Tibial nerve (tissue), 4 donors: ENCODE measurements at regions not wholly inside any gene's neighbourhood (a gene's known extent, or its start where the extent isn't known, plus 50 kb on each side); places are given as distances from the start of the nearest gene placed in this dataset.

Experiments used
- DNase-seq, 2 donors: peaks; one replicate each; pipeline ENCODE4 v3.0.0-alpha.2; 2019; ENCODE audit warnings: low spot score in 2 of 2
- H3K27ac ChIP-seq, 4 donors: fragments of 200-600 bp; sonication (generic) in 3 of 4; one replicate each; pipeline ENCODE4 v1.5.1; 2017 to 2019; ENCODE audit warnings: mild to moderate bottlenecking in 1 of 4
- H3K27me3 ChIP-seq, 2 donors: fragments of 200-600 bp; sonication (generic) in 1 of 2; one replicate each; pipeline versions ENCODE4 v1.5.1 to v1.6.0; 2017 to 2019
- H3K36me3 ChIP-seq, 3 donors: fragments of 200-600 bp; sonication (generic); one replicate each; pipeline ENCODE4 v1.5.1; 2018 to 2019
- H3K4me1 ChIP-seq, 4 donors: fragments of 200-600 bp; sonication (generic) in 3 of 4; one replicate each; pipeline ENCODE4 v1.5.1; 2017 to 2019
- H3K4me3 ChIP-seq, 4 donors: fragments of 200-600 bp; sonication (generic) in 3 of 4; one replicate each; pipeline ENCODE4 v1.5.1; 2017 to 2019; ENCODE audit warnings: mild to moderate bottlenecking in 1 of 4, moderate library complexity in 1 of 4
- H3K9me3 ChIP-seq, 4 donors: fragments of 200-600 bp; sonication (generic) in 3 of 4; one replicate each; pipeline ENCODE4 v1.5.1; 2017 to 2019
- CTCF ChIP-seq, 5 experiments: fragments of 200-600 bp in 3 of 5; fragments of 450-650 bp in 2 of 5; sonication (generic) in 3 of 5; IDR thresholded peaks; one replicate each; pipeline ENCODE4 v1.5.1; 2016 to 2019; ENCODE audit warnings: antibody characterized with exemption in 5 of 5, mild to moderate bottlenecking in 3 of 5, moderate library complexity in 2 of 5
- EP300 ChIP-seq, 2 donors: sonication (generic); formaldehyde crosslinking; IDR thresholded peaks; one replicate each; pipeline ENCODE4 v1.6.1; 2017; ENCODE audit warnings: antibody characterized with exemption in 2 of 2, mild to moderate bottlenecking in 1 of 2
- POLR2A ChIP-seq, 2 donors: fragments of 450-650 bp; IDR thresholded peaks; one replicate each; pipeline ENCODE4 v1.6.1; 2017; ENCODE audit warnings: antibody characterized with exemption in 2 of 2, mild to moderate bottlenecking in 2 of 2, moderate library complexity in 2 of 2
- WGBS, 2 donors: methylation state at CpG; one replicate each; pipeline ENCODE4 v1.1.5; 2018; 5-methylcytosine and 5-hydroxymethylcytosine counted together

- WGBS, 2 donors: 94 to 100% methylated on average over 2 of the region's 2 CpGs
- Histone ChIP-seq H3K4me3 (no peak overlapping the region), H3K36me3 (no peaks in the 10 kb centered on the region), H3K27ac (no peak overlapping the region), H3K27me3 (no peaks in the 10 kb centered on the region), H3K4me1 (no peaks in the 10 kb centered on the region), H3K9me3 (no peaks in the 10 kb centered on the region)
- no peak for DNase-seq
- TF ChIP-seq EP300 (IDR thresholded peaks at IDR 0.05) (no peak), CTCF (IDR thresholded peaks at IDR 0.05) (no peak), POLR2A (IDR thresholded peaks at IDR 0.05) (no peak)
Observed at GRCh38 chrX:150150780-150151125, 212.4 kb upstream of the MAMLD1 start.

- WGBS, 2 donors: 83 to 100% methylated on average over 4 of the region's 4 CpGs
- DNase-seq: no peak
- Histone ChIP-seq H3K36me3 (no peaks in the 10 kb centered on the region), H3K27ac (no peak overlapping the region), H3K4me3 (no peak overlapping the region), H3K4me1 (no peaks in the 10 kb centered on the region), H3K9me3 (no peaks in the 10 kb centered on the region), H3K27me3 (no peaks in the 10 kb centered on the region)
- no peak for TF ChIP-seq CTCF (IDR thresholded peaks at IDR 0.05)
- no peak for TF ChIP-seq EP300 (IDR thresholded peaks at IDR 0.05)
- no peak for TF ChIP-seq POLR2A (IDR thresholded peaks at IDR 0.05)
Observed at GRCh38 chrX:150152036-150152435, 211.1 kb upstream of the MAMLD1 start.

- H3K4me1 ChIP-seq: no peaks in the 10 kb centered on the region
- no peaks in the 10 kb centered on the region for H3K36me3 ChIP-seq
- no peak for DNase-seq
- no peaks in the 10 kb centered on the region for H3K27me3 ChIP-seq
- TF ChIP-seq CTCF (IDR thresholded peaks at IDR 0.05) (no peak), EP300 (IDR thresholded peaks at IDR 0.05) (no peak), POLR2A (IDR thresholded peaks at IDR 0.05) (no peak)
- H3K4me3 ChIP-seq: no peak overlapping the region
- no peak overlapping the region for H3K27ac ChIP-seq
- 88 to 100% methylated on average over 1 to 2 of the region's 2 CpGs for whole genome bisulfite sequencing, 2 donors
- no peaks in the 10 kb centered on the region for H3K9me3 ChIP-seq
Observed at GRCh38 chrX:150152546-150152945, 210.6 kb upstream of the MAMLD1 start.

GRCh38 chrX:150155436-150156035 lies 207.6 kb upstream of the MAMLD1 start:
- 27 to 44% methylated on average over 3 to 5 of the region's 5 CpGs for WGBS, 2 donors
- no peak for DNase-seq
- H3K4me3 ChIP-seq: no peak overlapping the region

GRCh38 chrX:150156615-150157014 lies 206.5 kb upstream of the MAMLD1 start:
- Histone ChIP-seq H3K27ac (no peak overlapping the region), H3K9me3 (no peaks in the 10 kb centered on the region), H3K36me3 (no peaks in the 10 kb centered on the region), H3K27me3 (no peaks in the 10 kb centered on the region), H3K4me1 (no peaks in the 10 kb centered on the region), H3K4me3 (no peak overlapping the region)
- no peak for TF ChIP-seq EP300 (IDR thresholded peaks at IDR 0.05)
- no peak for TF ChIP-seq POLR2A (IDR thresholded peaks at IDR 0.05)
- no peak for TF ChIP-seq CTCF (IDR thresholded peaks at IDR 0.05)
- 75 to 90% methylated on average over 1 to 4 of the region's 4 CpGs for WGBS, 2 donors
- DNase-seq: no peak

More at GRCh38 chrX:150155436-150156035, 207.6 kb upstream of the MAMLD1 start:
- no peaks in the 10 kb centered on the region for H3K36me3 ChIP-seq
- H3K9me3 ChIP-seq: no peaks in the 10 kb centered on the region
- no peaks in the 10 kb centered on the region for H3K4me1 ChIP-seq
- no peaks in the 10 kb centered on the region for H3K27me3 ChIP-seq
- H3K27ac ChIP-seq: no peak overlapping the region
- no peak for TF ChIP-seq POLR2A (IDR thresholded peaks at IDR 0.05)
- TF ChIP-seq CTCF (IDR thresholded peaks at IDR 0.05): no peak
- TF ChIP-seq EP300 (IDR thresholded peaks at IDR 0.05): no peak
